ENCODE measurements at regions not wholly inside any gene's neighbourhood (a gene's known extent, or its start where the extent isn't known, plus 50 kb on each side); places are given as distances from the start of the nearest gene placed in this dataset.

DNA sequence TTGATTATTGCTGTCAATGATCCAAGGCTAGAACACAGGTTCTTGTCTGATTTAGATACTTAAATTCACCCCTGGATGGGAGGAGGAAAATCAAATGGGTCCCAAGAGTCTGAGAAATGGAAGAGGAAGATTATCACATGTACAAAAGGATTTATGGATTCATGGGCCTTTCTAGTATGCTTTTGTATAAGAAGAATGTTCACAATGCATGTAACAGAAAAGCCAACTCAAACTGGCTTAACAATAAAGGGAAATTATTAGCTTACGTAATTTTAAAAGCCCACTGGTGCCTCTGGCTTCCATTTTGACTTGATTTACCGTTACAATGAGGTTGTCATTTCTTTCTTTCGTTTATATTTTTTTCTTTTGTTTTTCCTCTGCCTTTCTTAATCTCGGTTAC is 782.5 kb upstream of the GRM7 start:
- no peak overlapping the region for H3K9ac ChIP-seq (ENCODE audit: low read length in 3 of 3)
- no peak for DNase-seq
- no peak for FAIRE-seq
- H3K4me1 ChIP-seq (ENCODE audit: control insufficient read depth in 2 of 3, insufficient read depth in 2 of 3, low read depth in 1 of 3, low read length in 3 of 3): no peaks in the 10 kb centered on the region
- no peak overlapping the region for H3K27ac ChIP-seq (ENCODE audit: low read depth in 2 of 2, low read length in 2 of 2)
- no peaks in the 10 kb centered on the region for H3K27me3 ChIP-seq (ENCODE audit: control insufficient read depth, insufficient read depth, low read length)
- TF ChIP-seq, protein P1, sequence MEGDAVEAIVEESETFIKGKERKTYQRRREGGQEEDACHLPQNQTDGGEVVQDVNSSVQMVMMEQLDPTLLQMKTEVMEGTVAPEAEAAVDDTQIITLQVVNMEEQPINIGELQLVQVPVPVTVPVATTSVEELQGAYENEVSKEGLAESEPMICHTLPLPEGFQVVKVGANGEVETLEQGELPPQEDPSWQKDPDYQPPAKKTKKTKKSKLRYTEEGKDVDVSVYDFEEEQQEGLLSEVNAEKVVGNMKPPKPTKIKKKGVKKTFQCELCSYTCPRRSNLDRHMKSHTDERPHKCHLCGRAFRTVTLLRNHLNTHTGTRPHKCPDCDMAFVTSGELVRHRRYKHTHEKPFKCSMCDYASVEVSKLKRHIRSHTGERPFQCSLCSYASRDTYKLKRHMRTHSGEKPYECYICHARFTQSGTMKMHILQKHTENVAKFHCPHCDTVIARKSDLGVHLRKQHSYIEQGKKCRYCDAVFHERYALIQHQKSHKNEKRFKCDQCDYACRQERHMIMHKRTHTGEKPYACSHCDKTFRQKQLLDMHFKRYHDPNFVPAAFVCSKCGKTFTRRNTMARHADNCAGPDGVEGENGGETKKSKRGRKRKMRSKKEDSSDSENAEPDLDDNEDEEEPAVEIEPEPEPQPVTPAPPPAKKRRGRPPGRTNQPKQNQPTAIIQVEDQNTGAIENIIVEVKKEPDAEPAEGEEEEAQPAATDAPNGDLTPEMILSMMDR (IDR thresholded peaks at IDR 0.05; ENCODE audit: borderline replicate concordance, extremely low read depth, insufficient read depth): no peak
- H3K36me3 ChIP-seq (ENCODE audit: control insufficient read depth in 2 of 3, insufficient read depth in 3 of 3, low read length in 3 of 3): no peaks in the 10 kb centered on the region
- no peak overlapping the region for H3K4me3 ChIP-seq (ENCODE audit: low read length in 3 of 3)
- no peaks in the 10 kb centered on the region for H3K9me3 ChIP-seq (ENCODE audit: control insufficient read depth in 2 of 3, insufficient read depth in 1 of 3, low read length in 3 of 3)
- intact Hi-C loops (cut with DNase I): no loop called here

- FAIRE-seq (no peak), DNase-seq (no peak)
- Histone ChIP-seq H3K36me3 (ENCODE audit: control insufficient read depth in 2 of 3, insufficient read depth in 3 of 3, low read length in 3 of 3) (no peaks in the 10 kb centered on the region), H3K27me3 (ENCODE audit: control insufficient read depth, insufficient read depth, low read length) (no peaks in the 10 kb centered on the region), H3K9ac (ENCODE audit: low read length in 3 of 3) (no peak overlapping the region), H3K9me3 (ENCODE audit: control insufficient read depth in 2 of 3, insufficient read depth in 1 of 3, low read length in 3 of 3) (no peaks in the 10 kb centered on the region), H3K4me1 (ENCODE audit: control insufficient read depth in 2 of 3, insufficient read depth in 2 of 3, low read depth in 1 of 3, low read length in 3 of 3) (no peaks in the 10 kb centered on the region), H3K4me3 (ENCODE audit: low read length in 3 of 3) (no peak overlapping the region), H3K27ac (ENCODE audit: low read depth in 2 of 2, low read length in 2 of 2) (no peak overlapping the region)
- intact Hi-C loops (cut with DNase I): no loop called here
- TF ChIP-seq, protein P1 (IDR thresholded peaks at IDR 0.05; ENCODE audit: borderline replicate concordance, extremely low read depth, insufficient read depth): no peak
These were observed 781.9 kb upstream of the GRM7 start for GRCh38 chr3:6079011-6079410.

- H3K4me3 ChIP-seq (ENCODE audit: low read length in 3 of 3): no peak overlapping the region
- H3K9ac ChIP-seq (ENCODE audit: low read length in 3 of 3): no peak overlapping the region
- H3K9me3 ChIP-seq (ENCODE audit: control insufficient read depth in 2 of 3, insufficient read depth in 1 of 3, low read length in 3 of 3): no peaks in the 10 kb centered on the region
- no peak overlapping the region for H3K27ac ChIP-seq (ENCODE audit: low read depth in 2 of 2, low read length in 2 of 2)
- no peak for DNase-seq
- H3K36me3 ChIP-seq (ENCODE audit: control insufficient read depth in 2 of 3, insufficient read depth in 3 of 3, low read length in 3 of 3): no peaks in the 10 kb centered on the region
- no peaks in the 10 kb centered on the region for H3K27me3 ChIP-seq (ENCODE audit: control insufficient read depth, insufficient read depth, low read length)
- intact Hi-C loops (cut with DNase I): no loop called here
- no peaks in the 10 kb centered on the region for H3K4me1 ChIP-seq (ENCODE audit: control insufficient read depth in 2 of 3, insufficient read depth in 2 of 3, low read depth in 1 of 3, low read length in 3 of 3)
- TF ChIP-seq, protein P1 (IDR thresholded peaks at IDR 0.05; ENCODE audit: borderline replicate concordance, extremely low read depth, insufficient read depth): no peak
- no peak for FAIRE-seq
These were observed 781.2 kb upstream of the GRM7 start for GRCh38 chr3:6079561-6080179.

DNA sequence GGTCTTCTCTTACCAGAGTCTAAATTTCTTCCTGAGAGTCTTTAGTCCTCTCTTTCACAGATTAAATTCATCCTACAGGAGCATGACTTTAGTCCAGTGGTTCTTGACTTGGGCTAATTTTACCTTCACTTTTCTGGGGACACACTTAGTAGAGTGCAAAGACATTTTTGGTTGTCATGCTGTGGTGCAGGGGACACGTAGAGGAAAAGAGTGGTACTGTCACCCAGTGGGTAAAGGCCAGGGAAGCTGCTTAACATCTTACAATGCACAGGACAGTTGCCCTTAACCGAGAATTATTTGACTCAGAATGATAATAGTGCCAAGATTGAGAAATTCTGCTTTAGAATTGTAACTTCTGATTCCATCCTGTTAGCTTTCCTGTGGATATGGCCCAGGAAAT is 772.5 kb upstream of the GRM7 start:
- Histone ChIP-seq H3K9ac (ENCODE audit: low read length in 3 of 3) (no peak overlapping the region), H3K4me1 (ENCODE audit: control insufficient read depth in 2 of 3, insufficient read depth in 2 of 3, low read depth in 1 of 3, low read length in 3 of 3) (no peaks in the 10 kb centered on the region)

More for the DNA sequence above, 772.5 kb upstream of the GRM7 start:
- no peaks in the 10 kb centered on the region for H3K9me3 ChIP-seq (ENCODE audit: control insufficient read depth in 2 of 3, insufficient read depth in 1 of 3, low read length in 3 of 3)
- intact Hi-C loops (cut with DNase I): no loop called here
- no peak for FAIRE-seq
- no peak overlapping the region for H3K27ac ChIP-seq (ENCODE audit: low read depth in 2 of 2, low read length in 2 of 2)
- no peak for DNase-seq
- TF ChIP-seq, protein P1 (IDR thresholded peaks at IDR 0.05; ENCODE audit: borderline replicate concordance, extremely low read depth, insufficient read depth): no peak
- no peak overlapping the region for H3K4me3 ChIP-seq (ENCODE audit: low read length in 3 of 3)
- no peaks in the 10 kb centered on the region for H3K36me3 ChIP-seq (ENCODE audit: control insufficient read depth in 2 of 3, insufficient read depth in 3 of 3, low read length in 3 of 3)
- H3K27me3 ChIP-seq (ENCODE audit: control insufficient read depth, insufficient read depth, low read length): no peaks in the 10 kb centered on the region

Data from kidney (tissue), 13 donors.